Activated CD4-positive, alpha-beta T cell treated with anti-CD3 and anti-CD28 coated beads, Interleukin-2, amount 50 U/mL, for 1 hour (primary cell): ENCODE measurements at regions not wholly inside any gene's neighbourhood (a gene's known extent, or its start where the extent isn't known, plus 50 kb on each side); places are given as distances from the start of the nearest gene placed in this dataset.
"Not testable (repeated sequence)": the region's sequence is repeated elsewhere in the genome, so short reads cannot be mapped to it uniquely, and the experiment has no call there.

Source experiments
- DNase-seq: peaks from one replicate; pipeline ENCODE4 v3.0.0-alpha.2; 2020

DNA sequence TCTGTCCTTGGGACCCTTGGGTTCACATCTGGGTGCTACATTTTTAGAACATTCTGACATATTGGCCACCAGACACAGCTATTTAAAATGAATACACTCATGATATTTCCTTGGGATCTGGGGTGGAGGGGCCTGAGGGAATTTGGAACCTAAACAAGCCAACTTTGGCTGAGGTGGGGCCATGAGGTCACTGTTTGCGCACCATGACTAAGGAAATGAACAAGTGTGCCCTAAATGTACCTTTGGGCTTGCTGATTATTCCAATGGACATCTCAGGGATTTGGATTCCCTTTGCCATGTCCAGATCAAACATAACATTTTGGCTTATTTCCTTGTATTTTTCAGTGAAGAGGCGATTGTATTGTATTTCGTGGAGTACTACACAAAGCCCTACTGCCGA lies 80.5 kb upstream of the SEC11C start:
- no peak for DNase-seq

DNA sequence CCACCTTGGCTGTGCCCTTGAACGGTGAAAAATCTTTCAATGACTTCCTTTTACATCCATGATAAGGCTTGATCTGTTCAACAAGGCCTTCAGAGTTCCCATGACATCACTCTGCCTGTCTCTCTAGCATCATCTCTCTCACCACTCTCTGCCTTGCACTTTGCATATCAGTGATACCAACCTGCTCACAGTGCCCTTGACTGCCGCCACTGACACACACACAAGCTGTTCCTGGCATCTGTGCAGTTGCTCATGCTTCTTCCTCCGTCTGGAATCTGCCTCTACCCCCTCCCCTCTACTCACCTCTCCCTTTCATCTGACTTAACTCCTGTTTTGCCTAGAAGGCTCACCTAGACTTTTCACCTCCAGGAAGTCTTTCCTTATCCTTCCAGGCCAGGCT lies 79.1 kb upstream of the SEC11C start:
- no peak for DNase-seq

DNA sequence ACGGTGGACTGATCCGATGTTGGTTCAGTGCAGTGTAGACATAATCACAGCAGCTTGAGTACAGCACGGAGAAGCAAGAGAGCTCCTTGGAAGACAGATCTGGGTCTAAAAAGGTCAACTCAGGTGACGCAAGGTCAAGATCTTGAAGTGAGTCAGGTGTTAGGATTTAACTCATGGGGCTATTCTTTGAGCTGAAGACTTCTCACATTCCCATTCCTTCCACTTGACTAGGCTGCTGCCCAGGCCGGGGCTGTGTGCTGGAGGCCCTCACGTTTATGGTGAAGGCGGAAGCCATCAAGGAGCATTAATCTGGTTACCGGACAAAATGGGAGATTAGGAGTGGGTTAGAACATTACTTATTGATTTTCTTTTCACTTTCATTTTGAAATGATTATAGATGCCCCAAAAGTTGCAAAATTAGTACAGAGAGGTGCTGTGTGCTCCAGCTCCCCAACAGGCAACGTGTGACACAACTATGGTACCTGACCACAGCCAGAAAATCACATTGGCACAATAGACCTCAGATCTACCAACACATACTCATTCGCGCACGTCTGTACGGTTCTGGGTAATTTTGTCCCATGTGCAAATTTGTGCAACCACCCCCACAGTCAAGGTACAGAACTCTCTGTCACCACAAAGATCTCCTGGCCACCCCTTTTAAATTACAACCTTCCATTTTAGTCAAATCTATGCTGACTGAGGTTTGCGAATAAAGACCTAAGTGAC lies 77.6 kb upstream of the SEC11C start:
- DNase-seq: no peak

DNA sequence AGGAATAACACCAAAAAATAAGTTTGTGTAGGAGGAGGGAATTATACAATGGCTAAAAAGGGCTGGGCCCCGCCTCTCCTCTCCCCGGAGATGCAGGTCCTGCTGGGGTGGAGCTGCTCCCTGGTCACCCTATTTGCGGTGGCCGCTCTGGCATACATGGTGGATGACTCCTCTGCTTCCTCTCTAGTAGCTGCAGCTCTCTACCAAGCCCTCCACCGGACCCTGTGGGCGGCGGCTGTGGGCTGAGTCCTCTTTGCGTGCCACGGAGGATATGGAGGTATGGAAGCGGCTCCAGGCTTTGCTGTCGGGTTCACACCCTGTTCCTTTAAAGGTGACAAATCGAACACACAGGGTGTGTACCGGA lies 77.1 kb upstream of the SEC11C start:
- DNase-seq: no peak

DNA sequence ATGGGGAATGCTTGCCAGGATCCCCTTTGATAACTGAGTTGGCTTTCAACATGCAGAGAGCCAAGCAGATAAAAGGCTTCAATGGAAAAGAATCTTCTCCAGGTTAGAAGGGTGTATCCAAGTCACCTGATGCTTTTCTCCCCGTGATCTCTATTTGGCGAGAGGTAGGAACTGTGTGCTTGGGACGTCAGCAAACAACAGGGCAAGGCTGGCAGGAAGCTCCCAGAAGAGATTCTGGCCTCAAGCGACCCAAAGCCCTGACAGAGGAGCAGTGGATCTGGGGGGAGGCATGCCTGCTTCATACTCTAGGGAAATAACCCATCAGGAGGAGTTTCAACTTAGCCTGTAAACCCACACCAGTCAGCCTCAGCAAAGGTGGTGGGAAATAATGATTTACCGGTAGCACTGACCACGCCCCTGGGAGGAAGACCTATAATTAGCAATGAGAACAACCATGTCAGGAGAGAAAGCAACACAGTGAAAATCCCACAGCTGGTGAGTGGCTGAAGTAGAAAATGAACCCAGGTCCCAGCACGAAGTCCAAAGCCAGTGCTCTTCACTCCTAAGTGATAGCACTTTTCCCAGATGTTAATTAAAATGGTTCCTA lies 76.3 kb upstream of the SEC11C start:
- no peak for DNase-seq

DNA sequence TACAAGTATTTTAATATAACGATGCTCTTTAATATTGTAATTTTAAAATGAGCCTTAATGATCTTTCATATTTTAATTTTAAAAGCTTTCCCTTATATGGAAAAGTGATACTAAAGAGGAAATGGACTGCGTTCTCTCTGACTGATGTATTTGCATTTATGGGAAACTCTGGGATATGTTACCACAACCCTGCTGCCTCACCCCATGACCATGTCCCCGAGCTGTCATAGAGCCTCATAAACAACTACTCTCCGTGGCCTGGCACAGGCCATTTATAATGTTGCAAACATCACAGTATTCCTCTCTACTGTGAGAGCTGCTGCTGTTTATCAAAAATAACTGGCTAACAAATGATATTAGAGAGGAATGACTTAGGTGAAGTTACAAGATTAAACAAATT lies 75.8 kb upstream of the SEC11C start:
- no peak for DNase-seq

DNA sequence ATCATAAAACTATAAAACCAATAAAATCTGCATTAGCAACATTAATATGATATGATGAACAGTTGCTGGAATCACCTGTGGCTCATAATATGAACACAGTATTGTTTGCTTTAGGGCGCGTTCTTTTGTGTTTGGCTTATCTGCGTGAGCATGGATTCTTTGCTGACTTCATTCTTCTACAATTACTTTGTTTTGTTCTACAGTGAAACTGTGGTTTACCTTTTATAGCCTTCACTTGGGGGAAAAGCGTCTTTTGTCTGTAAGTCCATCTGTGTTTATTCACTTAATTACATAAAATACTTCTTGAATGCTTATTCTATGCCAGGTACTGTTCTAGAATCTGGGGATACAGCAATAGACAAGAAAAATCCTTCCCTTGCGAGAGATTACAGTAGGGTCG lies 74.0 kb upstream of the SEC11C start:
- DNase-seq: no peak

DNA sequence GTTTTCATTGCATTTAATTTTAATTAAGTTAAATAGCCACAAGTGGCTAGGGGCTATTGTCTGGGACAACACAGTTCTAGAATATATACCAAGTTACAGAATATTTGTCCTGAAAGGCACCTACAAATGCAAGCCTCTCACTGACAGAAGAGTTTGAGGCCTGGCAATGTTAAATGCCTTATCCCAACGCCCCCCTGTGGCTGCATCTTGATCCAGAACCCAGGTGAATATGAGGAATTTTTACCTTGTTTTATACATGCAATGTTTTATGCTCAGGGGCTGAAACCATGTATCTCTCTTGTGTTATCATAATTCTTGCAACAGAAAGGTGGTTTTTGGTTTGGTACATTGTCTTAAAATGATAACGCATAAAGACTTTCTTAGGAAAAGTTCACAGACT lies 71.8 kb upstream of the SEC11C start:
- DNase-seq: no peak

DNA sequence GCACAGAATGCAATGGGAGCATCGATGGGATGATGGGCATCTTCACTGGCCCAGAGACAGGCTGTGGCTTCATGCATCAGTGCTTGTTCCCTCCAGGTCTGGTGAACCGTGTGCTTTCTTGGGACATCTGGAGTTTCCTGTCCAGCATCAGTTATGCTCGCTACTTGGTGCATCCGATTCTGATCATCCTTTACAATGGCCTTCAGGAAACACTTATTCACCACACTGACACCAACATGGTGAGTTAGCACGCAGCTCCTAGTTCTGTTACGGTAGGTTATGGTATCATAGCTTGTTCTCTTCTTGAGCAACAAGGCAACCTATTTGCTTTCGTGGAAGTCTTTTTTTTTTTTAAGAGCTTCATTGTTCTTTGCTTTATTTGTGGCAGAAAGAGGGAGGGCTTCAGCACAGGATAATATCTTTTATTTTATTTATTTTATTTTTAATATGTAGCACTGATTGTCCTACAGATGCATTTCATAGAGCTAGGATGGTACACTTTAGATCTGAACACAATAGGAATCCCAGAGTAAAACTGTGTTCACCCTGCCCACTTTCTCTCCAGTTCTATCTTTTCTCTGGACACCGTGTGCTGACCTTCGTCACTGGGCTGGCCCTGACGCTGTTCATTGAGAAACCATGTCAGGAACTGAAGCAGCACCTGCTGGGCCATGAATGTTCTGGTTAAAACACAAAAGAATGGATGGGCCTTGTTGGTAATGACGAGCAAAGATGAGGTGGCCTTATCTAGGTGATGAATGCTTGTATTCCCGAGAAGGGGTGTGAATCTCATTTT lies 71.2 kb upstream of the SEC11C start:
- no peak for DNase-seq

DNA sequence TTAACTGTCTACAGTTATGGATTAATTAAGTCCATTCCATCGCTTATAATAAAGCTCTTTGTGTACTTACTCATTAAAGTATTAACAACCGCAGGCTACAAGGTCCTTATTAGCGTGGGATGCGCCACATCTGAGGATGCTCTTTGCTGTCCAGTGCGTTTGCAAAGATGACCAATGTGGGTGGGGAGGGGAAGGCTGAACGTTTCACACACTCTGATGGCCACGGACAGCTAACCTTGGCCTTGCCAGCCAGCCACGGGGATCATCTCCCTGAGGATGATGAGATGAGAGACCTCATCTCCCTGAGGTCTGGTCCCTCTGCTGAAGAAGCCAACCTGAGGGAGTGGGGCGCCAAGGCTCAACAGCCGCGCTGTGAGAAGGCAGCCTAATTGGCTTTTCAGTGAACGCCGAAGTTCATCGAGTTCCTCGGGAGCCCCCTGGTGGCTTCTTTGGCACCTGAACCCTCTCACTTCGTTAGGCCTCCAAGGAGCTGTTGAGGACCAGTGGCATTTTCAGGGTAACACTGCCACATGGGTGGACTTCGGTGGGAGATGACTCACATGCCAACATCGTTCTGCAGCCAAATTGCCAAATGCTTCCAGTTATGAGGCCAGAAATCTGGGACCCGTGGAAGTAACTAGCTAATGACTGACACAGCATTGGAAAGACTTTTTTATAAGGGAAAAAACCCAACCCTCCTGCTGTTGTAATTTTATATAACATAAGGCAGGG lies 69.3 kb upstream of the SEC11C start:
- DNase-seq: peak; percentile 80

DNA sequence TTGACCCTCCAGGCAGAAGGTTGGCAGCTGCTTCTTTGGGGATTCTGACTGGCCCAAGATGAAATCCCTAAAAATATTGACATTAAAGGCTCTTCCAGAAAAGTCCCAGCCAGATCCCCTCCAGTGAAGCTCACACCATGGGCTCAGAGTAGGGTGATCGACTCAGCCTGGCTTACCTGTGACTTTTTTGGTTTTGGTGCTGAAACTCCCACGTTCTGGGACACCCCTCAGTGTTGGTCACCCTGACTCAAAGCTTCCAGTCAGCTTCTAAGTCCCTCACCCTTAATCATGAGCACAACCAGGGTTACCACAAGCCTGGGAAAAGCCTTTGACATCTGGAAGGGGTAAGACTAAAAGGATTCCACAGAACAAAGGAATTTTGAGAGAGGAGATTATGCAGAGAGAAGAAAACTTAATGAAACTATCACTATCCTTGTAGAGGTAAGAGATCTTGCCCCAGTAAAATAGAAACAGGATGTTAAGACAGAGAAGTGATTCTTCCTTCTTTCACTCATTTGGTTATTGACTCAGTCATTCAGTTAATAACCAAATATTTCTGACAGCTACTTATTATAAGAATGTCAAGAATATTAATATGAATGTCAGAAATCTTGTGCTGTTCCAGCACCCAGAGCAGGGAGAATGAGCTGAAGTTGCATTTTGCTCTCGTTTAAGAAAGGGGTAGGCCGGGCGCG lies 66.8 kb upstream of the SEC11C start:
- DNase-seq: no peak

DNA sequence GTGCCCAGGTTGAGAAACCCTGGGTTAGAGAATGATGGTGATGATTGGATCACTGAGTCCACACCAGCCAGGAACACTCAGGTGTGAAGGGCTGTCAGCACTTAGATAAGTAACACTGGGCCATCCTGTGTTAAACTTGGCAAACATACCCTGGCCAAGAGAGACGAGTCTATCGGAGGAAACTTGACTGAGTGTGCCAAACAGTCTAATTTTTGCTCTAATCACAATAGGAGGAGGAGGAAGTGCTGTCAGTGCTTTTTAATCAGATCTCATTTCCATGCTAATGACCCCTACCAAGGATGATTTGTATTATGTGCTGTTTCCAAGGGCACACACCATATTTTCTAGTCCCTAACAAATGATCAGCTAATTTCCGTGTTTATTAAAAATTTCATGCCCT lies 63.8 kb upstream of the SEC11C start:
- DNase-seq: no peak

DNA sequence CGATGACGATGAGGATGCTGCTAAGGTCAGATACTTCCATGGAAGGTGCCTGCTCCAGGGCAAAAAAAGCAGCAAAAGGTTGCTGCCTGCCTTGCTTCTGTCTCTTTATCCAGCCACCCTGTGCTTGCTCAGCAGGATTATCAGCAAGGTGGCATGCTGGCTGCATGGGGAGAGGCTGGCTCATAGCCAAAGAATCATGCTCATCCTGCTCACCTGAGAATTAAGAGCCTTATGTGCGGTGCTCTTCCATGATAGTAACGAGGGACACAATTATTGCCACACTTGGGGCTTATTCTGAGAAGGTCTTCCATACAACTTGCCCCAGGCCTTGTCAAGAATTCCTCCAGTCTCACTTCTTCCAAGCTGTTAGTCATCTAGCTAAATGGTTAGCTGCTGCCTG lies 60.4 kb upstream of the SEC11C start:
- DNase-seq: no peak

DNA sequence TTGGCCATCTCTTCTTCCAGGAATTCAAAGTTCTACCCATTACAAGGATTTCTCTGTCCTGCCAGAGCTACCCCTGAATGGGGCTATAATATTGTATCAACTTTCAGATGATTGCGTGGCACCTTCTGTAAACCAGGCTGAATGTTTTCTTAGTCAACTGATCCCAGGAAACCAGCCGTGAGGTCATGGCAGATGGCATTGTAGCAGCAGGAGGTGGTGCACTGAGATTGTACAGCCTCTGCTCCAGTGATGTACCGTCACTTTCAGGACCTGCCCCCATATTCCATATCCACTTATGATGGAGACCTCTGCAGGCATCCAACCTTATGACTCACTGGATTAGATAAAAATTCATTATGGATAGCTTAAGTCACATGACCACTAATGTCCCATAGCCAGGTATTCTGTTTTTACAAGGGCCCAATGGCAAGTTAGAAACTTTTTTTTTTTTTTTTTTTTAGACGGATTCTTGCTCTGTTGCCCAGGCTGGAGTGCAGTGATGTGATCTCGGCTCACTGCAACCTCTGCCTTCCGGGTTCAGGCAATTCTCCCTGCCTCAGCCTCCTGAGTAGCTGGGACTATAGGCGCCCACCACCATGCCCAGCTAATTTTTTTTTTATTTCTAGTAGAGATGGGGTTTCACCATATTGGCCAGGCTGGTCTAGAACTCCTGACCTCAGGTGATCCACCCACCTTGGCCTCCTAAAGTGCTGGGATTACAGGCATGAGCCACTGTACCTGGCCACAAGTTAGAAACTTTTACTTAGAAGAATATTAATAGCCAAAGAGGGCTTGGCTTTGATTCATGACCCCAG lies 59.8 kb upstream of the SEC11C start:
- DNase-seq: not testable (repeated sequence)

DNA sequence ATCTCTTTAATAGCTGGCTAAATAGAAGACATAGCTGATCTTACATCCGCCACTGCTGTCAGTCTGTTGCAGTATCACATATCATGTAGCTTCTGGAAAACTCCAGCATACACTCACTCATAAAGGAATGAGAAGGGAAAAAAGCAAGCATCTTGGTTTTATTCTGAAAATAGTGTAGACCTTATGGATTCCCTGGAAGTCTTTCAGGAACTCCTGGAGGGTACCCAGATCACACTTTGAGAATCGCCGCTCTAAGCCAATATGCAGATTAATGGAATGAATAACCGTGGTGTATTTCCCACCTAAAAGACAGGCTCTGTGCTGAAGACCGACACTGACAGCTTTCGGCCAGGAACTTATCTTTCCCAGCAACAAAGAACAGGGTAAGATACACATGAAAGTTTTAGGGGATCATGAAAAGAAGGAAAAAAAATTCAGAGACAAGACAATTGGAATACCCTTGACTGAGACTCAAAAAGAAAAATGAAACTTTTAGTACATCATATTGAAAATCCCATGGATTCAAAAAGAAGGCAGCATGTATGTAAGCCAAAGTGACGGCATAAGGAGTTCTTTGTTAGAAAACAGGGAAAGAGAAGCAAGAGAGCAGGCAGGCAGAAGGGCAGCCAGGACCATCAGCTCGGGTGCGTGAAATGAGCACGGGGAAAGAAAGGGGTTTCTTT lies 56.4 kb upstream of the SEC11C start:
- no peak for DNase-seq

DNA sequence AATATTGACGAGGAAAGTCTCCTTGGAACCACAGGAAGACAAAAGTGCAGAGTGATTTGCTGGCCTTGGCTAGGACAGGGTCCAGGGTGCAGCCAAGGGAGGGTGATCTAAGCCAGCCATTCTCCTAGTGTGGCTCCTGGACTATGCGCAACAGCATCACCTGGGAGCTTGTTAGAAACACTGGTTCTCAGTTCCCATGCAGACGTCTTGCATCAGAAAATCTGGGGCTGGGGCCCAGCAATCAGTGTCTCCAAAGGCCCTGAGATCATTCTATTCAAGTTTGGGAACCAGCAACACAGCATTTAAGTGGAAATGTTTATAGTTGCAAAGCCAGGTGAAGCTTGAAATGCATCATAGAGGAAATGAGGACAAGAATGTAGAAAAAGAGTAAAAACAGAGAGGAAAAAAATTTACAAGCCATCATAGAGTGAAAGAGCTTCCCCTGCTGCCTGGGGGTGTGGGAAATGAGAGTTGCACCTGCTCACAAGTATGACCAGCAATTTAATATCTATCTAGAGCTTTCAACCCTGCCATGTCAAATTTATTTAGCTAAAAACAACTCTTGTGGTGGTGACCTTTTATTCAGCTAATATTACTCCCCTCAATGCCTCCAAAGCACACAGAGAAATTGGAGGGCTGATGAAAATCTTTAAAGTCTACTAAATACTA lies 54.4 kb upstream of the SEC11C start:
- no peak for DNase-seq

DNA sequence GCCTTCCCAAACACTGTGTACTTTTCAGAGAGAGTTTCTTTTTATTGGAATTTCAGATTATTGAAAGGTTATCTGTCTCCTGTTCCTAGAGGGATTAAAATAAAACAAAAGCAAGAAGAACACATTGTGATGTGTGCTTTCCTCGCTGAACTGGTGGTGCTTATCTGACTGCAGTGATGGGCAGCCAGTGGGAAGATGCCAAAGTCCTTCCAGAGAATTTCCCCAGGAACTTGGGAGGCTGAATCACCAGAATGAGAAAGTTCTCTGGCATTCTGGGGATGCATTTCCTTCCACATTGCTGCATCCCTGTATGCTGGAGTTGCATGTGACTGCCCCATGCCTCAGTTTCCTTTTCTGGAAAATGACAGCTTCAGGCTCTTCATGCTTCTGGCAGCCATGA lies 53.9 kb upstream of the SEC11C start:
- no peak for DNase-seq

DNA sequence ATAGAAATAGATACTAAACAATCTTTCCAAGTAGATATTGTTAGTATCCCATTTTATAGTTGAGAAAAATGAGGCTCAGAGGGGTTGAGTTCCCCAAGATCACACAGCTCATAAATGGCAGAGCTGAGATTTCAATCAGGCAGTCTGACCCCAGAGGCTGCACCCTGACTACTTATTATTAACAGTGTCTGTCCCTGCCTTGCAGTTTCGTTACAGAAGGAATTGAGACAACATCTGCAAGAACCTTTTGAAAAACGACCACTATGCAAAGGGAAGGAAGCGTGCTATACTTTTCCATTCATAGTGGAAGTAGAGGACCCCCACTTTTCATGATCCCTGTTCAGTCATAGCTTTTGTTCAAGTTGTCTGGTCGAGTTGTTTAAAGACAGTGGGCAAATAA lies 53.2 kb upstream of the SEC11C start:
- no peak for DNase-seq

DNA sequence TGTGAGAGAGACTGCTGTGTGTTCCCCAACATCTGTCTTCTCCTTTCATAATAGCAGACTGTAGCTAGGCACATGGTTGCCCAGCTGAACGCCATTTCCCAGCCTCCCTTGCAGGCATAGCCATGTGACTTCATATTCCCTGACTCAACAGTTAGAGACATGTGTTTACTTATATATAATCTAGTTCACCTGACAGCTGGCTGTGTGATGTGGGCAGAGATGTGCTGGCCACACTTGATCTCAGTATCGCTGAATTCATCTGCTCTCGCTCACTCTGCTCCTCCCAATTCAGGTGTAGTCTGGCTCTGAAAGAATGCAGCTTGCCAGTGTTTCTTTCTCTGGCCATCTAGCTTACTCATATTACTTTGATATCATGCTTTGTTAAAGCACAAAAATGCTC lies 52.3 kb upstream of the SEC11C start:
- DNase-seq: peak; percentile 9
